ENCODE measurements at regions not wholly inside any gene's neighbourhood (a gene's known extent, or its start where the extent isn't known, plus 50 kb on each side); places are given as distances from the start of the nearest gene placed in this dataset.

DNA sequence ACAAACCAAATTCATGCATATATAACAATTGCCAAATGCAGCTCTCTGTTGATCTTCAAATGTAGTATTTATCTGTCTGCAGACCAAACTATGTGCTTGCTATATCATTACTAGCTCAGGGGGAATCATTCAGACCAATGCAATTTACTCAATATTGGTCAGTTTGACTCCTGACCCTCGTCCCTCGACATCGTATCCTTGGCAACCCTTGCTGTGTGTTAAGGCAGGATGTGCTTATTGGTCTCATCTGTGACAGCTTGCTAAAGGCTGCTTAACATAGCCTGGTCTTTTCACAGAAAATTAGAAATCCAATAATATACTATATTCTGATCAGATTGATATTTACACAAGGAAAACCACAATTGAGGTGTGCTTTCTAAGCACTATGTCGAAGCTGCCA, 747.1 kb downstream of the GALR1 start:
- DNase-seq: no peak

DNA sequence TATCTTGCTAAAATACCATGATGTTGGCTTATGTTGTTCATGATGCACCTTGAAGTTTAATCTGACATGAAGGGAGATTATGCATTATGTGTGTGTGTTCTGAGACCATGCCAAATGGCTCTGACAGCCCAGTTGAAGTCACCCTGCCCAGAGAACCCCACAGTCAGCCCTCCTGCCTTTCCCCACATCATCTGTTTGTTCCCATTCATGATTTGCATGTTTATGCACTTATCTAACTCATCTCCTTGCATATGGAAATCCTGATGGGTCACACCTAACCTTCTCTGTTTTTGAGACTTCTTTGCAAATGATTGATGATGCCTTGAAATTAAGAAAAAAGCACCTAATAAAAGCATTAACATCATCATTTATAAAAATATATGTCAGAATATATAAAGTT, 752.2 kb downstream of the GALR1 start:
- no peak for DNase-seq

DNA sequence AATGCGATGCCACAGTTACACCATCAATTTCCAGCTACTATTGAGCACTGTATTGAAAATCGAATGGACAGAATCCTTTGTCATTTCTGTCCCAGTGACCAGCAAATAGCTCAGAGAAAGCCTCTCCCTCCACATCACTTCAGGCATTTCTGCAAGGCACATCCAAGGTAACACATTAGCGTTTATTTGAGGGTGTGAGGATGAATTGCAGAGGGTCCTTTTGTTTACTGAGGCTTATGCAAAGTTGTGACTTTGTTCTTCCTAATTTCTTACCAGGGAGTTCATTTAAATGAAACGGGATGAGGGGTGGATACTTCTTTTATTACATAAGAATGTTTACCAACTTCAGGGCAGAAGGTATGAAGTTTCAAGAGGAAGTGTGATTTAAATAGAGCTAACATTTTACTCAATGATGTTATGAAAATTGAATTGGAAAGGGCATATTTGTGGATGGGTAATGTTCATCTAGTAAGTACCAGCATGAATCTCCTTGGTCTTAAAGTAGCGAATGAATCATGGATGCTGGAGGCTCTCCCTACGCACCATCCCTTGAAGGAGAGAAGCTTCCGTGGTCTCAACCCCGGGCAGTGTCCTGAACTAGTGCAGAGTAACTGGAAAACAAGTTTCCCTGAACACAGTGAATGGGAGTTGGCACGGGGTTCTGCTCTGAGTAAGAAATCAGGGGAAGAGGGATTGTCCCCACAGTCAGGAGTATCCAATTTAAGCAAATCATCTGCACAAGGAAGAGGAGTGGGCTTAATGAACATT, 756.5 kb downstream of the GALR1 start:
- DNase-seq: no peak

DNA sequence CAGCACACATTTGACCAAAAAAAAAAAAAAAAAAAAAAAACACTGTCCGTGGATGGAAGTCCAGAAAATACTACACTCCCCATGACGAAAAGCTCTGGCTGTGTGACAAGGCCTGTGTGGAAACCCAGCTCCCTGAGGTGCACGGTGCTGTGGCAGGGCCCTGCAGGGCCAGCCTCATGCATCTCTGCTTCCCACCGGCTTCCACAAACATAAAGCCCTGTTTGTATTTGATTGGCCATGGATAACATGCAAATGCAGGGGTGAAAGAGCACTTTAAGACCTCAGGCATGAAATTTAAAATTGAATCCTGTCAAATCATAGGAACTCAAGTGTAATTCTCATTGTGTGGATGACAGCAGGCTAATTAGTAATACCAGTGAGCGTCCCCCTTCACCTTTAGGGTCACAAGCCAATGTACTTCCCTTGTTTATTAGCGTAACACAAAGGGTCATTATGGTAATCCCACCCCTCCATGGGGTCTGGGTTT, 757.2 kb downstream of the GALR1 start:
- DNase-seq: no peak

DNA sequence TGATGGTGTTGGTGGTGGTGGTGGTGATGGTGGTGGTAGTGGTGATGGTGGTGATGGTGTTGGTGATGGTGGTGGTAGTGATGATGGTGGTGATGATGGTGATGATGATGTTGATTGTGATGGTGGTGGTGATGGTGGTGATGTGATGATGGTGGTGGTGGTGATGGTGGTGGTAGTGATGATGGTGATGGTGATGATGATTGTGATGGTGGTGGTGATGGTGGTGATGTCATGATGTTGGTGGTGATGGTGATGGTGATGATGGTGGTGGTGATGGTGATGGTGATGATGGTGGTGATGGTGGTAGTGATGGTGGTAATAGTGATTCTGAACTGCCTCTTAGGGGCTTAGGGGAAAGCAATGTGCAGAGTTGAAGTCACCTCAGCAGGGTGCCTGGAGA, 760.7 kb downstream of the GALR1 start:
- no peak for DNase-seq

DNA sequence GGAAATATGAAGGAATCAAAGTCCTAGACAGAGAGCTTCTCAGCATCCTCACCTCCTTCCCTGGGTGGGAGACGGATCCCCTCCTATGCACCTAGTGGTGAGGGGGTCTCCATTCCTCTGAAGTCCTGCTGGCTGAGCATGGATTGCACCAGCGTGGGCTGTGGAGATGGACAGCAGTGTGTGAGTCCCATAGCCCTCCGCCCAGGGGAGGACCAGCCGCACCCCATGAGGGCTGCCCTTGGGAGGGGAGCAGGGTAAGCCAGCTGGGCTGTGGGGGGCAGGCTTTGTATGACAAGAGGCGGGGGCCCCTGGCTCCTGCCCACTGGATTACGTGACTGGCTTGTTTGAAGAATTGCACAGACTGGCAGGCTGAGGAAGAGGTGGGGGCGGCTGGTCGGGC, 768.2 kb downstream of the GALR1 start:
- DNase-seq: no peak

DNA sequence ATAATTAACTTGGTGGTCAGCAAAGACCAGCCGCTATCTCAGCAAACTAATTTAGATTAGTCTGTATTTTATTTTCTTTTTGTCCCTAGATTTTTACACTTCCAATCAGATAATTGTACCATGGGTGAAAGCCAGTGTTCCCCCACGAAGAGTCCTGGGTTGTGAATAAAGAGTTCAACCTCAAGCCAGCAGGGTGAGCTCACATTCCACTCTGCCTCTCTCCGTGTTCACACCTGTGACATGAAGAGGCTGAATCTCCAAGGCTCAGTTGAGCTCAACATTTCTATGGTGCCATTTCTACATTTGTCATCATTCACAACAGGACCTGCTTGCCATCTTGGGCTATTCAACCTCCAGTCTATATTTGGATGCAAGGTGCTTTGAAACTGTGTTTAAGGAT, 771.5 kb downstream of the GALR1 start:
- no peak for DNase-seq

DNA sequence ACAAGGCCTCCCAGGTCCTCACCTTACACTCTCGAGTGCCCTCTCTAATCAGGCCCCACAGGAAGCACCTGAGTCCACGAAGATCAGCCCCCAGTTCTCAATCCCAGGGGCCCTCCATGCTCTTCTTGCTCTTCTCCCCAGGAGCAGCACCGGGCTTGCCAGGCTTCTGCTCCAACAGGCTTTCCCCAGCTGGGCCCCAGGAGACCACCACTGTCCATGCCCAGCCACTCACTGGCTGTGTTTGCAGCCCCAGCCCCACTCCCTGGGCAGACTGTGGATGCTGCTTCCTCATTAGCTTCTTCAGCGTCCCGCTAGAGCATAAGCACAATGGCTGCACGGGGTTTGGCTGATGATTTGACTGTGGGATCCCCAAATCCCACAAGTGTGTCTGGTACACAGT, 781.9 kb downstream of the GALR1 start:
- no peak for DNase-seq

DNA sequence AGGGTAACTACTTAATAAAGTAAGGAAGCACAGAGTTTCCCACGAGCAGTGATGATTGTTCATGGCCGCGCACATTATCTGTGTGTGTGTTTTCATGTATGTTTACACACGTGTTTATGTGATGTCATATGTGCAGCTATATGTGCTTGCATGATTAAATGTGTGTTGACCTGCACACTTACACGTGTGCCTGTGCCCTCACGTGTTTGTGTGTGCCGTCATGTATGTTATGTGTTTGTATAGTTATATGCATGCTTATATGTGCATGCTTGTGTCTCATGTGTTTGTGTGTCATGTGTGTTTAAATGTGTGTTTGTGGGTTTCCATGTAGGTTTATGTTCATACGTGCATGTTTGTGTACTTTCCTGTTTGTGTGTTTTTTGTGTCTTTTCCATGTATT, 782.3 kb downstream of the GALR1 start:
- DNase-seq: no peak

DNA sequence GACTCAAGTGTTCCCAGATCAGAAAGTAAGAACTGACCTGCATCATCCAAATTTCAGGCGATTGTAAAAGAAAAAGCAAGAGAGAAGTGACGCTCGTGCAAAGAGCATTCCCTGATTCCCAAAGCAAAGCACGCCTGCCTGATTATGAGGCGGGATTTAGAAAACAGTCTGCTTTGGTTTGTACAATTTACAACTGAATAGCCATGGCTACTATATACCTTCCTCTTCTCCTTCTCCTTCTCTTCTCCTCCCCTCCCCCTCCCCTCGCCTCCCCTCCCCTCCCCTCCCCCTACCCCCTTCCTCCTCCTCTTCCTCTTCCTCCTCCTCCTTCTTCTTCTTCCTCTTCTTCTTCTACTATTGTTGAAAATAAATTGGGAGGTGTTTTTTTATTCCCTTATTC, 782.9 kb downstream of the GALR1 start:
- no peak for DNase-seq

DNA sequence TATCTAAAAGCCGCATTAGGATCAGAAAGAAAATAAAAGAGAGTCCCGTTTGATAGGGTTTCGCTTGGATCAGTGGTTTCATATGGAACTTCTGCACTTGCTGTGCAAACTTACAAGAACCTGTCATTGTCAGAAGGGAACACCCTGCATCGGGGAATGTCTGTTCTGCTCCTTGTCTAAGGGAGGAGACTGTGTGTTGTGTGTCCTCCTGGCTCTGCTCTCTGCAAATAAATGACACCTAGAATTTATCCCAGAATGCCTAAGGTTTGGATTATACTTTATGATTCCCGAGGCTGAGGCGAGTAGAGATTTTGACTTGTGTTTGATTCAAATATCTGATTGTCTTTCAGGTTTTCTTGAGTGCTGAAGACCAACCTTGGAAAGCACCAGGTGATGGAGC, 785.1 kb downstream of the GALR1 start:
- no peak for DNase-seq

DNA sequence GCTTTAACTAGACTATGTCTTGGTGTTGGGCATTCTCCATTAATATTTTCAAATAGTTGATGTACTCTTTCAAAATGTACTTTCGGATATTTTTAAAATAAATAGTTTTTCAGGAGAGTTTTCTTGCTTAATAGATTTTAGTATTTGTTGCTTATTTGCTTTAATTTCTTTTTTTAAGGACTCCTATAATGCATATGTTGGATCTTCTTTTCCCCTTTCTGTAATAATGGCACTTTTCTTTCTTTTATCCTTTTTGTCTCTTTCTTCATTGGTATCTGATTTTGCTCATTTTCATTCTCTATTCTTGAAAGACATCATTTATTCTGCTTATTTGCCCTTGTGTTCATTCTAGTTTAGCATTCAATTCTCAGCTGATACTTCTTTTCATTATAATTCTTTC, 791.6 kb downstream of the GALR1 start:
- no peak for DNase-seq

DNA sequence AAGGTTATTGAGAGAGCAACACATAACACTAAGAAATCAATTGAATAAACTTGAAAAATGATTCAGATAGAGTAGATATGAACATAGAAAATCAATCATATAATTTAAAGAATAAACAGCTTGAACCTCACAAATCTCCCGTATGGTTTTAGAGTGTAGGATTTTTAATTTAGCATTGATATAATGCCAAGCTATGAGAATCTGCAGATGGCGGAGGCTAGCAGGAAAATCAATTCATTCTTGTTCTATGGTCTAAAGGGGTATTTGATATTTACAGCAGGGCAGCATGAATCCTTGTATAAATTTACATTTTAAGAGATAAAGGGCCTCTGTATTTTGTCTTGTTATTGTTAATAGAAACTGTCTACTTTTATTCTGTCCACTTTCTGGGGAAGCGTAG, 797.0 kb downstream of the GALR1 start:
- DNase-seq: no peak

DNA sequence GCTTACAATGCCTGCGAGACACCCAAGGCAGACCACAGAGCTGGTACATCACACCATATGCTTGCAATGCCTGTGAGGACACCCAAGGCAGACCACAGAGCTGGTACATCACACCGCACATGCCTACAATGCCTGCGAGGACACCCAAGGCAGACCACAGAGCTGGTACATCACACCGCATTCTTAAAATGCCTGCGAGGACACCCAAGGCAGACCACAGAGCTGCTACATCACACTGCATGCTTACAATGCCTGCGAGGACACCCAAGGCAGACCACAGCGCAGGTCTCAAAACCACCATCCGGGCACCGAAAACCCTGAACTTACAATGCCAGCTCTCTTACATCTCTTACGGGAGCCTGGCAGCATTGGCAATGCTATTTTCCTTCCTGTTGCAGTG, 799.6 kb downstream of the GALR1 start:
- no peak for DNase-seq

DNA sequence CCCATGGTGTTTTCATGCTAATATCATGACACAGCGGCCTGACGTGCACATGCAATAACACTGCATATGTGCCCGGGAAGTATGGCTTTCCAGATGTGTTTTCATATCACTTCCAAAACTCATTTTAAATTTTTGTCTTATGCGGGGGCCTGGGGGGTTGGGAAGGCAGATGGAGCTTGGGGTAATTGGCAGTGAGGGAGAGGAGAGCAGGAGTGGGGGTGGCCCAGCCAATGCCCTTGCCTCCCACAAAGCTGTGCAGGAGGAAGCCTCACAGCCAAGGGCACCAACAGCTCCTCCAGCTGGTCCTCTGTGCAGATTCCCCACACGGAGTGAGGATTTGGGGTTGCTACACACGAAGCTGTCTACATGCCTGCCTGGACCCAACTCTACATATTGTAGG, 805.2 kb downstream of the GALR1 start:
- DNase-seq: no peak

DNA sequence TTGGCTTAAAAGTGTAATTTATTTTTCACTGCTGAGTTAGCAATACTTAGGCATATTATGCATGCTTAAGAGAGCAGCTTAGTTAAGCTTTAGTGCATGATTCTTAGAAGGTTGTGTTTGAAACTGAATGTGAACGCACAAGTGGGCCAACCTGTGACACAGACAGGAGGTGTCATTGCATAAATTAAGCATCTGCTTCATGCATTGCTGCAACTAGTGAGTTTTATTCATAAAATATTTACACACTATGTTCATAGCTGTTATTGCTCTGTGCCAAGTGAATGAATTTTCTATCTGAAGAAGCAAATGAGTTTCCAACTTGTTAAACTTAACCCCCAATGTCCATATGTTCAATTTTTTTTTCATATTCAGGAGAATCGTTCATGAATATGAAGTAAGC, 806.4 kb downstream of the GALR1 start:
- no peak for DNase-seq

DNA sequence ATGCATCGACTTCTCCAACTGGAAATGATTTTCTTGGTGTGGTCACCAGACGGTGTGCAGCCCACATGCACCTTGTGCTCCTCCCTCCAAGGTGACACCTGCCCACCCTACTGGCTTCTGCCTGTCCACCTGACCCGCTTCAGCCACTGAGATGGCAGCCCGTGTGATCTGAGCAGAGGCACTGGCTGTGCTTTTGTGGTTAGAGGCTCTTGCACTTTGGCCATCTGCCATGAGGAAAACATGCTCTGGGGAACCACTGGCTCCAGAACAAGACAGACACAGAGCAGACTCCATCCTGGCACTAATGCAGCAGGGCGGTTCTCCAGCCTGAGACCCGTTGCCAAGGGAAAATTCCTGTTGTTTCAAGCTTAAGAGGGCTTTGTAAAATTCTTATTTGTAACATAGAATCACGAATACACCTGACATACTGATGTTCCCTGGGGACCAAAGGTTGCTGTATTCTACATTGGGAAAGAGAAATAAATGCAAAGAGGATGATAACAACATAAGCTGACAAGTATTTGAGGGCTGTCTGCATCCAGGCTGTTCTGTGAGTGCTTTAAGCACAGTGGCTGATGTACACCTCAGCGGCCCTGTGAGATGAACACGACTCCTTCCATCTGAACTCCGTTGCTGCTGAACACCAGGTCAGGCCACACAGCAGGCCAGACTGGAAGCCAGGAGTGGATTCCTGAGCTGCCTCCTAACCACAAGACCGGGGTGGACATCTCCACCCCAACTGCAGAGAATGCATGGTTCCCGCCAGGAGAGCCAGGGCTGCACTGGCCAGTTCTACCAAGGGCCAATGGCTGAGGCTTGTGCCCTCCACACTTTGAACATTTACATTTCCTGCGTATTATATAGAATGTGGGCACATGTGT, 820.4 kb downstream of the GALR1 start:
- no peak for DNase-seq

DNA sequence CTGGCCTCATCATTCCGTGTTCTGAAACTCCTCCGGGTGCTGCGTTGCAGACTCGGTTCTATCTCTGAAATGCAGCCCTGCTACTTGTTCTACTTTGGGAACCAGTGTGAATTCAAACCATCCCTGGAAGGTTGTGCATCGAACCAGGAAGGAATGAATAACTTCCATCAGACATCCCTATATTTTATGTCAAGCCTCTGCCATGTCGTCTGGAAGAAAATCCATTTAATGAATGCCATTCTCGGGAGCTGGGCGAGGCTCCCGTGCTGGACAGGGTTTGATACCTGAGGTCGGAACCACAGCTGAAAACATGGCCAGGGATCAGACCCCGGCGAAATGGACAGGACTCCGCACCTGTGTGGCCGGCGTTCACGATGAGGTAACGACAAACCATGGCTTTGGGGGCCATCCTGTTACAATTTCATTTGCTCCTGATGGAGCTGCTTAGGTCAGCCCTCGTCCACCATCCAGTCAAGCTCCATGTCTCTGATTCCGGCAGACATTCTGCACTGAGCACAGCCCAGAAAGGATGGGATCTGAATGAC, 821.6 kb downstream of the GALR1 start:
- DNase-seq: no peak

DNA sequence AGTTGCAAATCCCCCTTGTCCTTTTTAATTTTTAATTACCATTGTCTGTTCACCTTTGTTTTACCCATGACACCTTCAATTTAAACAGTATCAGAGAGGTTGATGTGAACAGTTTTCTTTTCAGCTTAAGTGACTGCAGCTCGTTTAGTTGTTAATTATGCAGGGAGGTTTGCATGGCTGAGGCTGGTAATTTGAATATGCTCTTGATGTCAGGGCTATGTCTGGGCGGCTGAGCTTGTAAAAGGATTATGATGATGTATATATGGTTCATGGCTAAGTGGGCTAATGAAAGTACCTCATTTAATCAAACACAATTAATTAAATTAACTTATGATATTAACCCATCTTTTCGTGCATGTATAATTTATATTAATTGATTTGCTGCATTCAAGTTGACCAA, 822.1 kb downstream of the GALR1 start:
- no peak for DNase-seq

DNA sequence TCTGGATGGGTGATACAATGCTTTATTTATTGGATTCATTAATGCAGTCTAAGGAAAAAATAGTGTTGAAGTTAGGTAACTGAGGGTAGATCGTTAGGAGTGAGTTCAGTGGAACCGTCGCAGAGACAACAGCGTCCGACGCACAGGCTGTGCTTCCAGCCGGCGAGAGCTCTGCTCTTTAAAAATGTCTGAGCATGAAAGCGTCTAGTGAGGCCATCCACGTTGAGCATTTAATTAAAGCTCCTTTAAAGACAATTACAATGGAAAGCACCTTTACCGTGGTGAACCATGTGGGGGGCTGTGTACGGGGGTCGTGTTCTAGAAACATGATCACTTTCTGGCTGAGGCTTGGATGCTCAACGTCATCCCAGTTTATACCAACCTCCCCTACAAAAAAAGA, 822.7 kb downstream of the GALR1 start:
- DNase-seq: no peak

DNA sequence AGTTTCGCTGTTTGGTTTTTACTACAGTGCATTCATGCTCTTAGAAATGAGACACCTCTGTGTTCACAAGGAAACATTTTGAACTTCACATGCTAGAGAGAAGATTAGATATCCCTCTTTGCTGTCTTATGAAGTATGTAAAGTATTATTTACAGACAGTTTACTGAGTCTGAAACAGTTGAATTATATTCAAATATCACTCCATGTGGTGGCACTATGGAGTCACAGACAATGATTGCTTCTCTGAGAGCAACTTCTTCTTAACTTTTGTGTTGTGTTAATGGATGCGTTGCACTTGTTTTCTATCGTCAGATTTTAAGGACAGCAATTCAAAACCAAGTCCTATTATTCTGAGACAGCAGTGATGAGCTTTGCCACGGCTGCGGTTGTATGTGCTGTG, 823.6 kb downstream of the GALR1 start:
- DNase-seq: no peak

DNA sequence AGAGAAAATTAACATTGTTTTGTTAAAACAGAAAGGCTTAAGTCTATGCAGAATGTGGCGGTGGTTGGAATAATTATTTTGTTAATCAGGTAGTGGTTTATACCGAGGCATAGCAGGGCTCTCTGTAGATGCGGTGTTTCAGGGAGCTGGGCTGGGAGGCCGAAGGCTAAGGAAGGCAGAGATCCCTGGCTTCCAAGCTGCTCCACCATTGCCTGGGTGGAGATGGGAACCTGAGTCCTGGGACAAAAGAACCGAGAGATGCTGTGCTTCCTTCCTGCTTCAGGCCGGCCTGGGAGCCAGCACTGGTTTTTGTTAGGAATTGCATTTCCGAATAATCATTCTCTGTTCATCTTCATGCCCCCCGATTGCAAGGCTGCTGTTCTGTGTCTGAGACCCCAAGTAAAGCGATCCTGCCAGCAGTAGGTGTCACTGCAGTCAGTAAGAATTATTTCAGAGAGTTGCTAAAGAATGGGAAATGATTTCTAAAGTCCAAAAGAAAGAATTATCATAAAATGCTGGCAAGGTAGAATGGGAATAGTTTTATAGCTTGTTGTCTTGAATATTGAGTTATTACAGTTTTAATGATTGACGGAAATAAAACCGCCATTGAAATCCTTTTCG, 824.9 kb downstream of the GALR1 start:
- no peak for DNase-seq

DNA sequence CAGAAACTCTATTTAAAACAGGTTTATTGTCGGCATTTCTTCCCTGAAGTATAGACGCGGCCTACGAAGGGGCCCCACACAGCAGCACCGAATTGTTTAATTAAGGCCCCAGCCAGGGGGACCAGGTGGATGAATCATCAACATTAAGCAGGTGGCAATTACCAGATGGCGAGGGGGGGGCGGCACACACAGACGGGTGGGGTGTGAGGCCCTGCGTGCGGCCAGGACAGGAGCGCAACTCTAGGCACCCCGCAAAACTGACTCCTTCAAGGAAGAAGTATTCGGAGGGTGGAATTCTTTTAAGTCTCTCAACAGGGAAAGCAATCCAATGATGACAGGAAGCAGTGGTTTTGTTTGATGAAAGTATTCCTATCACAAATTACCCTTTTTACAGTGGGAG, 830.4 kb downstream of the GALR1 start:
- DNase-seq: no peak

DNA sequence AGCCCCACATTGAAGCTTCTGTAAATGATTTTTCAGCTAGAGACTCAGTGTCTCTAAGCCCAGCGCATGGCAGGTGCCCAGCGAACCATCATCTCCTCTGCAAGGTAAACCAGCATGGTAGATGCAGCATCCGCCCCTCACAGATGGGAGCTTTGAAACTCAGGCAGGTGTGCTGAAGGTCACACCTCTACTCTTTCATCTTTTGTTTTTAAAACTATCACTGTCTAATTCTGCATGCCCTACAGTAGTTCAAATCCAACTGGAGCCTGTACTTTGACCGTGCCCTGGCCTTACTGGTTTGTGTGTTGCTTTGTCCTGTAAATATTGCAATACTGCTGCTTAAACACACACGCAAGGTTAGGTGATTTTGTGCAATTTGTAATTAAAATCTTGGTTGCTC, 831.1 kb downstream of the GALR1 start:
- DNase-seq: no peak
